HEK293 (cell line): ENCODE measurements at regions not wholly inside any gene's neighbourhood (a gene's known extent, or its start where the extent isn't known, plus 50 kb on each side); places are given as distances from the start of the nearest gene placed in this dataset.

Experiments
- CTCF ChIA-PET: fragments of 350-600 bp; formaldehyde crosslinking; extraction: SDS; loops from one replicate; lab custom pipeline; 2021; ENCODE audit warnings: antibody characterized with exemption; lab: Yijun Ruan, JAX
- POLR2A ChIA-PET: fragments of 300-600 bp; formaldehyde crosslinking; extraction: SDS; loops from one replicate; lab custom pipeline; 2020; ENCODE audit warnings: antibody characterized with exemption, inconsistent platforms; lab: Yijun Ruan, JAX
- H3K27ac ChIP-seq: fragments of 200-500 bp; sonication (Bioruptor generic); 2 replicates; pipeline ENCODE4 v1.5.1; 2014; ENCODE audit warnings: low read depth, low read length, control low read depth, inconsistent platforms; ENCODE audit errors: extremely low read depth
- H3K36me3 ChIP-seq, 2 experiments: fragments of 200-500 bp in 1 of 2; sonication (Bioruptor generic) in 1 of 2; 1 replicate in 1 of 2; 2 replicates in 1 of 2; pipeline ENCODE4 v1.5.1; 2014 to 2017; ENCODE audit warnings: inconsistent platforms in 2 of 2, low read length in 2 of 2; ENCODE audit not compliant: control insufficient read depth in 2 of 2, insufficient read depth in 1 of 2
- H3K4me1 ChIP-seq: fragments of 200-500 bp; sonication (Bioruptor generic); 2 replicates; pipeline ENCODE4 v1.5.1; 2014; ENCODE audit warnings: mild to moderate bottlenecking, low read length, inconsistent platforms; ENCODE audit not compliant: control insufficient read depth, insufficient read depth
- H3K4me3 ChIP-seq: 2 replicates; pipeline ENCODE4 v1.5.1; 2011; ENCODE audit warnings: low read depth, mild to moderate bottlenecking, control low read depth, low read length, moderate library complexity
- H3K9me3 ChIP-seq: fragments of 200-500 bp; sonication (Bioruptor generic); 2 replicates; pipeline ENCODE4 v1.5.1; 2014; ENCODE audit warnings: low read depth, low read length, inconsistent platforms; ENCODE audit not compliant: control insufficient read depth, insufficient read depth
- EGR2 ChIP-seq: fragments of 450-650 bp; formaldehyde crosslinking; IDR thresholded peaks from 2 replicates; pipeline ENCODE4 v1.5.1; 2016; ENCODE audit warnings: low read depth, missing biosample characterization, missing genetic modification characterization
- GLIS1 ChIP-seq: fragments of 450-650 bp; formaldehyde crosslinking; IDR thresholded peaks from 2 replicates; pipeline ENCODE4 v1.5.1; 2016; ENCODE audit warnings: missing biosample characterization, missing genetic modification characterization
- GLIS2 ChIP-seq: fragments of 450-650 bp; formaldehyde crosslinking; IDR thresholded peaks from 2 replicates; pipeline ENCODE4 v1.5.1; 2016; ENCODE audit warnings: missing biosample characterization, missing genetic modification characterization
- KLF7 ChIP-seq: fragments of 450-650 bp; formaldehyde crosslinking; IDR thresholded peaks from 2 replicates; pipeline ENCODE4 v1.5.1; 2016; ENCODE audit warnings: missing biosample characterization, missing genetic modification characterization, borderline replicate concordance
- PRDM1 ChIP-seq: fragments of 450-650 bp; formaldehyde crosslinking; IDR thresholded peaks from 2 replicates; pipeline ENCODE4; 2016; ENCODE audit warnings: missing biosample characterization, missing genetic modification characterization
- REPIN1 ChIP-seq: fragments of 450-650 bp; formaldehyde crosslinking; IDR thresholded peaks from 2 replicates; pipeline ENCODE4 v1.5.1; 2017; ENCODE audit warnings: missing biosample characterization, missing genetic modification characterization, low read depth
- SALL2 ChIP-seq: fragments of 450-650 bp; formaldehyde crosslinking; IDR thresholded peaks from 2 replicates; pipeline ENCODE4 v1.5.0; 2017; ENCODE audit warnings: missing biosample characterization, mild to moderate bottlenecking, missing genetic modification characterization, borderline replicate concordance
- SCRT2 ChIP-seq: fragments of 450-650 bp; formaldehyde crosslinking; IDR thresholded peaks from 2 replicates; pipeline ENCODE4 v1.5.1; 2016; ENCODE audit warnings: missing biosample characterization, missing genetic modification characterization
- SP2 ChIP-seq: fragments of 450-650 bp; formaldehyde crosslinking; IDR thresholded peaks from 2 replicates; pipeline ENCODE4 v1.5.1; 2016; ENCODE audit warnings: missing biosample characterization, missing genetic modification characterization
- YY2 ChIP-seq: fragments of 450-650 bp; formaldehyde crosslinking; IDR thresholded peaks from 2 replicates; pipeline ENCODE4 v1.5.1; 2016; ENCODE audit warnings: missing biosample characterization, missing genetic modification characterization
- ZBTB26 ChIP-seq: fragments of 450-650 bp; formaldehyde crosslinking; optimal IDR thresholded peaks from 2 replicates; pipeline ENCODE3; 2016; ENCODE audit warnings: missing biosample characterization, mild to moderate bottlenecking, missing genetic modification characterization
- ZBTB7A ChIP-seq: fragments of 450-650 bp; formaldehyde crosslinking; IDR thresholded peaks from 2 replicates; pipeline ENCODE4 v1.5.1; 2016; ENCODE audit warnings: low read depth, missing biosample characterization, missing genetic modification characterization
- ZFP3 ChIP-seq: fragments of 450-650 bp; formaldehyde crosslinking; IDR thresholded peaks from 2 replicates; pipeline ENCODE4 v1.5.1; 2016; ENCODE audit warnings: low read depth, missing biosample characterization, missing genetic modification characterization
- ZNF132 ChIP-seq: fragments of 450-650 bp; formaldehyde crosslinking; IDR thresholded peaks from 2 replicates; pipeline ENCODE4 v1.5.1; 2017; ENCODE audit warnings: missing biosample characterization, missing genetic modification characterization, borderline replicate concordance
- ZNF18 ChIP-seq: fragments of 450-650 bp; formaldehyde crosslinking; IDR thresholded peaks from 2 replicates; pipeline ENCODE4 v1.5.1; 2016; ENCODE audit warnings: missing biosample characterization, missing genetic modification characterization
- ZNF23 ChIP-seq: fragments of 450-650 bp; formaldehyde crosslinking; IDR thresholded peaks from 2 replicates; pipeline ENCODE4 v1.5.1; 2016; ENCODE audit warnings: missing biosample characterization, missing genetic modification characterization, borderline replicate concordance
- ZNF24 ChIP-seq: fragments of 450-650 bp; formaldehyde crosslinking; IDR thresholded peaks from 2 replicates; pipeline ENCODE4 v1.5.1; 2016; ENCODE audit warnings: missing biosample characterization, missing genetic modification characterization
- ZNF404 ChIP-seq: fragments of 450-650 bp; formaldehyde crosslinking; IDR thresholded peaks from 2 replicates; pipeline ENCODE4 v1.5.1; 2017; ENCODE audit warnings: missing biosample characterization, missing genetic modification characterization
- ZNF426 ChIP-seq: fragments of 450-650 bp; formaldehyde crosslinking; IDR thresholded peaks from 2 replicates; pipeline ENCODE4 v1.5.1; 2017; ENCODE audit warnings: missing biosample characterization, missing genetic modification characterization, mild to moderate bottlenecking, inconsistent platforms, moderate library complexity
- ZNF48 ChIP-seq: fragments of 450-650 bp; formaldehyde crosslinking; IDR thresholded peaks from 2 replicates; pipeline ENCODE4 v1.5.1; 2016; ENCODE audit warnings: missing biosample characterization, missing genetic modification characterization
- ZNF571 ChIP-seq: fragments of 450-650 bp; formaldehyde crosslinking; IDR thresholded peaks from 2 replicates; pipeline ENCODE4 v1.5.0; 2017; ENCODE audit warnings: missing biosample characterization, missing genetic modification characterization
- ZNF624 ChIP-seq: fragments of 450-650 bp; formaldehyde crosslinking; IDR thresholded peaks from 2 replicates; pipeline ENCODE4 v1.5.1; 2017; ENCODE audit warnings: missing biosample characterization, missing genetic modification characterization
- ZNF629 ChIP-seq: fragments of 450-650 bp; formaldehyde crosslinking; IDR thresholded peaks from 2 replicates; pipeline ENCODE4 v1.5.1; 2017; ENCODE audit warnings: missing biosample characterization, missing genetic modification characterization
- ZNF639 ChIP-seq: fragments of 450-650 bp; formaldehyde crosslinking; IDR thresholded peaks from 2 replicates; pipeline ENCODE4 v1.5.1; 2016; ENCODE audit warnings: missing biosample characterization, missing genetic modification characterization
- ZNF776 ChIP-seq: fragments of 450-650 bp; formaldehyde crosslinking; IDR thresholded peaks from 2 replicates; pipeline ENCODE4 v1.5.0; 2017; ENCODE audit warnings: missing biosample characterization, missing genetic modification characterization, borderline replicate concordance
- ZNF837 ChIP-seq: fragments of 450-650 bp; formaldehyde crosslinking; IDR thresholded peaks from 2 replicates; pipeline ENCODE4 v1.5.1; 2016; ENCODE audit warnings: missing biosample characterization, missing genetic modification characterization

GRCh38 chr5:31084871-31085270, 108.6 kb upstream of the CDH6 start:
- CTCF ChIA-PET: interaction anchor here (0.6 kb wide), 1 partner anchor 45 kb away, joined by 3 read pairs; no protein-coding TSS in a partner anchor
- POLR2A ChIA-PET: no interaction called here
- no peak overlapping the region for H3K4me3 ChIP-seq

GRCh38 chr5:31083364-31083763, 110.1 kb upstream of the CDH6 start:
- H3K4me1 ChIP-seq: no peaks in the 10 kb centered on the region
- no peaks in the 10 kb centered on the region for H3K36me3 ChIP-seq
- POLR2A ChIA-PET: no interaction called here
- no peak overlapping the region for H3K4me3 ChIP-seq
- H3K27ac ChIP-seq: no peak overlapping the region
- TF ChIP-seq PRDM1: peak; percentile 91
- TF ChIP-seq ZNF776 (tag by site-specific recombination): no peak
- TF ChIP-seq ZNF23 (tag by site-specific recombination): no peak
- CTCF ChIA-PET: interaction anchor here (0.7 kb wide), 1 partner anchor 449 kb away, joined by 7 read pairs; the partner anchor contains the start of genes C5orf22 and DROSHA
- H3K9me3 ChIP-seq: no peaks in the 10 kb centered on the region

More at GRCh38 chr5:31084871-31085270, 108.6 kb upstream of the CDH6 start:
- TF ChIP-seq EGR2 (tag by site-specific recombination) (no peak), ZNF132 (no peak), SALL2 (tag by site-specific recombination) (no peak), ZNF837 (no peak), GLIS2 (tag by site-specific recombination) (no peak), ZNF18 (tag by site-specific recombination) (no peak), ZNF48 (tag by site-specific recombination) (no peak), REPIN1 (tag by site-specific recombination) (no peak), SP2 (tag by site-specific recombination) (no peak), ZBTB7A (tag by site-specific recombination) (no peak), YY2 (no peak), ZNF426 (tag by site-specific recombination) (no peak), ZNF629 (tag by site-specific recombination) (no peak)
- TF ChIP-seq, all 188 proteins: peak for 0
- Histone ChIP-seq H3K4me1 (no peaks in the 10 kb centered on the region), H3K27ac (no peak overlapping the region), H3K36me3 (no peaks in the 10 kb centered on the region), H3K9me3 (no peaks in the 10 kb centered on the region)

GRCh38 chr5:31079668-31080067, 113.8 kb upstream of the CDH6 start:
- H3K4me3 ChIP-seq: no peak overlapping the region
- no peaks in the 10 kb centered on the region for H3K4me1 ChIP-seq
- H3K36me3 ChIP-seq: no peaks in the 10 kb centered on the region
- ChIA-PET CTCF (no interaction called here), POLR2A (no interaction called here)
- TF ChIP-seq ZNF24 (tag by site-specific recombination): no peak
- no peak for TF ChIP-seq ZBTB26 (tag by site-specific recombination)
- TF ChIP-seq ZNF404 (tag by site-specific recombination): no peak
- TF ChIP-seq ZNF624 (tag by site-specific recombination): no peak
- no peak for TF ChIP-seq ZNF639
- TF ChIP-seq SCRT2 (tag by site-specific recombination): no peak
- TF ChIP-seq ZFP3 (tag by site-specific recombination): no peak
- TF ChIP-seq ZNF571 (tag by site-specific recombination): no peak
- no peak for TF ChIP-seq GLIS1 (tag by site-specific recombination)
- no peak for TF ChIP-seq EGR2 (tag by site-specific recombination)
- TF ChIP-seq KLF7 (tag by site-specific recombination): no peak
- H3K27ac ChIP-seq: no peak overlapping the region
- no peaks in the 10 kb centered on the region for H3K9me3 ChIP-seq
